Lower lobe of right lung (tissue), 2 donors: ENCODE measurements at regions not wholly inside any gene's neighbourhood (a gene's known extent, or its start where the extent isn't known, plus 50 kb on each side); places are given as distances from the start of the nearest gene placed in this dataset.

Source experiments
- ATAC-seq, 2 donors: fragments of 200-7000 bp; cut with Tn5 transposase; one replicate each; pipeline ENCODE4 v1.9.1; 2020 to 2022; ENCODE audit warnings: mild to moderate bottlenecking in 2 of 2, moderate library complexity in 2 of 2
- DNase-seq: peaks from one replicate; pipeline ENCODE4 v3.0.0-alpha.2; 2020
- H3K27ac ChIP-seq: fragments of 200-600 bp; one replicate; pipeline ENCODE4 v1.8.0; 2022
- H3K27me3 ChIP-seq: fragments of 200-600 bp; one replicate; pipeline ENCODE4 v1.8.0; 2022; ENCODE audit warnings: low read depth
- H3K36me3 ChIP-seq: fragments of 200-600 bp; one replicate; pipeline ENCODE4 v1.8.0; 2022; ENCODE audit warnings: mild to moderate bottlenecking
- H3K4me1 ChIP-seq: fragments of 200-600 bp; one replicate; pipeline ENCODE4 v1.8.0; 2022
- H3K4me3 ChIP-seq: fragments of 200-600 bp; one replicate; pipeline ENCODE4 v1.8.0; 2022; ENCODE audit warnings: mild to moderate bottlenecking
- H3K9me3 ChIP-seq: fragments of 200-600 bp; one replicate; pipeline ENCODE4 v1.8.0; 2022
- intact Hi-C: fragments of 100-400 bp; cut with DNase I; formaldehyde crosslinking; loops from one replicate; pipeline ENCODE4 v1.11.0; 2022
- TF ChIP-seq, protein P1 (sequence below): fragments of 200-600 bp; IDR thresholded peaks from one replicate; pipeline ENCODE4 v1.8.0; 2022; ENCODE audit warnings: antibody characterized with exemption, mild to moderate bottlenecking
- donor health status: DM: no; HTN: yes; CAD: no; lungs with severe emphysema.

DNA sequence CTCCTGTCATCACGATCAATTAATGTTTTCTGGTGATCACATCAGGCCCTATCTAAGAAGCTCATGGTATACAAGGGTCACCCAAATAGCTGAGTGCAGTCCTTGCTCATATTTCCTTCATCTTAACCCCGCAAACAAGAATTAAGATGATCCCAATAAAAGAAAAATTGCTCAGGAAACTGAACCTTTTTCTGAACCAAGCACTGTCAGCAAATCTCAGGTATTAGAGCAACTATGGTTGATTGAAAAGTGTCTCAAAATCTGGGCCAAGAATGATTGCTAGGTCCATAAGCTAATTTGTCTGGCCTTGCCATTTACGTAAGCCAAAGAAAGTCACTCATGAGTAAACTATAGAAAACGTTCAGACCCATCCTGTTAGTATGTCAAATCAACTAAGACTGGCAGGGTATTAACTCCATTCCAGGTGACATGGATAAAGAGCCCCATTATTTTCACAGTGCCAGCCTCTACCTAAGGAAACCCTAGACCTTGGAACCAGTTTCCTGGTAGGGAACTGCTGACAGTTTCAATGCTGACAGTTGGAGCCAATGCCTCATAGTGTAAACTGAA lies 209.3 kb downstream of the DEPDC1B start:
- DNase-seq (no peak), ATAC-seq (no peak)
- TF ChIP-seq, protein P1, sequence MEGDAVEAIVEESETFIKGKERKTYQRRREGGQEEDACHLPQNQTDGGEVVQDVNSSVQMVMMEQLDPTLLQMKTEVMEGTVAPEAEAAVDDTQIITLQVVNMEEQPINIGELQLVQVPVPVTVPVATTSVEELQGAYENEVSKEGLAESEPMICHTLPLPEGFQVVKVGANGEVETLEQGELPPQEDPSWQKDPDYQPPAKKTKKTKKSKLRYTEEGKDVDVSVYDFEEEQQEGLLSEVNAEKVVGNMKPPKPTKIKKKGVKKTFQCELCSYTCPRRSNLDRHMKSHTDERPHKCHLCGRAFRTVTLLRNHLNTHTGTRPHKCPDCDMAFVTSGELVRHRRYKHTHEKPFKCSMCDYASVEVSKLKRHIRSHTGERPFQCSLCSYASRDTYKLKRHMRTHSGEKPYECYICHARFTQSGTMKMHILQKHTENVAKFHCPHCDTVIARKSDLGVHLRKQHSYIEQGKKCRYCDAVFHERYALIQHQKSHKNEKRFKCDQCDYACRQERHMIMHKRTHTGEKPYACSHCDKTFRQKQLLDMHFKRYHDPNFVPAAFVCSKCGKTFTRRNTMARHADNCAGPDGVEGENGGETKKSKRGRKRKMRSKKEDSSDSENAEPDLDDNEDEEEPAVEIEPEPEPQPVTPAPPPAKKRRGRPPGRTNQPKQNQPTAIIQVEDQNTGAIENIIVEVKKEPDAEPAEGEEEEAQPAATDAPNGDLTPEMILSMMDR, result no peak
- Histone ChIP-seq H3K36me3 (no peaks in the 10 kb centered on the region), H3K4me3 (no peak overlapping the region), H3K27ac (no peak overlapping the region), H3K9me3 (no peaks in the 10 kb centered on the region), H3K4me1 (no peaks in the 10 kb centered on the region), H3K27me3 (no peaks in the 10 kb centered on the region)
- intact Hi-C loops, result no loop called here

DNA sequence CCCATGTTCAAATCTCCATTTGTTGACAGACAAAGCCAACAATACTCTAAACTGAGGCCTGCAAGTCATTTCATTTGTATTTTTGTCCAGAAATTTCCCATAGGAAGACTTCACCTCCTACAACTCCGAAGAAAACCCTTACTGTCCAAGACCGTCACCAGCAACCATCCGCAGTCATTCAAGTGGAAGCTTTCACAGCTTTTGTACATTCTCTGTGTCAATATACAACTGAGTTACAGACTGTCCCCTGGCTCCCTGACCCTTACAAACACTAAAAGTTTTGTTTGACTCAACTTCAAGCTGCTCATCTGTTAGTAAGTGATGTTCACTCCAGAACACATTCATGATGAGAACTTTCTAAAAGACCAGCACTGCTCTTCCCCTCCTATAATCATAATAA lies 210.1 kb downstream of the DEPDC1B start:
- TF ChIP-seq, protein P1, result no peak
- Histone ChIP-seq H3K27ac (no peak overlapping the region), H3K4me1 (no peaks in the 10 kb centered on the region), H3K9me3 (no peaks in the 10 kb centered on the region), H3K27me3 (no peaks in the 10 kb centered on the region), H3K36me3 (no peaks in the 10 kb centered on the region), H3K4me3 (no peak overlapping the region)
- ATAC-seq, result no peak
- no peak for DNase-seq
- intact Hi-C loops, result no loop called here

DNA sequence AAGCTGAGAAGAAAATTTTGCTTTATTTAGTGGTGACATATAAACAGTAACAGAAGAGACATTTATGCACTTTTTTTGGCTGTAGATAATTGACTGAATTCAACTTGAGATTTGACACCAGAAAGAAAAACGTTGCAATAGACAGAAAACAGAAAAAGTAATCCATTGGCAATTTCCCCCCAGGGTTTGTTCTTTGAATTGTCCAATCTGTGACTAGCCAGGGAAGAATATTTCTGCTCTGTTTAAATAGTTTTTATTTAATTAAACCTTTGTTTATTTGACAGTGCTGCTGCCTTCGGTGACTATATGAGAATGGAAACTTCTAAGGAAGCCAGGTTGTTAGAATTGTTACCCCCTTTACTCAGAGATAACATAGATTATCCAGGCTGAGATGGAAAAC lies 210.6 kb downstream of the DEPDC1B start:
- TF ChIP-seq, protein P1, result no peak
- no peak for DNase-seq

DNA sequence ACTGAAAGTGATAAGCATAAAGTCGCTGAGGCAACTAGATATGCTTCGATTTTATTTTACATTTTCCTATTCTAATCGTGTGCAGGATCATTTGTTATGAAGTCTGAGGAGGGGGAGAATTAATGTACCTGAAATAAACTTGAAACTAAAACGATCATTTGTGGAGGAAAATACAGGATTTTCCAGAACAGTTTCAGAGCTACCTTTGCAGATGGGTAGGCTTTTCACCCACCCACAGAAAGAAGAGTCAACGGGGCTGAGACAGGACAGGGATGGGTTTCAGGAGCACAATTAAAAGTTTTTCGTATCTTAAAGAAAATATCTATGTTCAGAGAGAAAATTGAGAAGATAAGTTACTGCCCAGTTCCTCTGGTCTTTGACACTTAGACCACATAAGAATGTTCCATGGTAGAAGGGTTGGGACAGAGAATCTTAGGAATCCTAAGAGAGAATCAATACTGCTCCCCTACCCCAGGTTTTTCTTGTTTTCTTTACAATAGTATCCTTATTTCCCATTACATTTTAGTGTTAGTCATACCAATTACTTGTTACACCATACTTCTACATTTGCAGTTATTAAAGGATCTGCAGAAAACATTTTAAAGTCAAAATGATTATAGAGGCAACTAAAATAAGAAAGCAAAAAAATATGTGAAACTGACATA lies 211.4 kb downstream of the DEPDC1B start:
- DNase-seq (no peak), ATAC-seq (no peak)
- H3K4me3 ChIP-seq, result no peak overlapping the region
- TF ChIP-seq, protein P1, result no peak
- no peaks in the 10 kb centered on the region for H3K4me1 ChIP-seq
- H3K27ac ChIP-seq, result no peak overlapping the region
- no peaks in the 10 kb centered on the region for H3K27me3 ChIP-seq
- no peaks in the 10 kb centered on the region for H3K9me3 ChIP-seq
- intact Hi-C loops, result no loop called here
- no peaks in the 10 kb centered on the region for H3K36me3 ChIP-seq

More for the DNA sequence above, 210.6 kb downstream of the DEPDC1B start:
- intact Hi-C loops, result no loop called here
- Histone ChIP-seq H3K9me3 (no peaks in the 10 kb centered on the region), H3K36me3 (no peaks in the 10 kb centered on the region), H3K27me3 (no peaks in the 10 kb centered on the region), H3K4me3 (no peak overlapping the region), H3K27ac (no peak overlapping the region), H3K4me1 (no peaks in the 10 kb centered on the region)
- ATAC-seq, result no peak

DNA sequence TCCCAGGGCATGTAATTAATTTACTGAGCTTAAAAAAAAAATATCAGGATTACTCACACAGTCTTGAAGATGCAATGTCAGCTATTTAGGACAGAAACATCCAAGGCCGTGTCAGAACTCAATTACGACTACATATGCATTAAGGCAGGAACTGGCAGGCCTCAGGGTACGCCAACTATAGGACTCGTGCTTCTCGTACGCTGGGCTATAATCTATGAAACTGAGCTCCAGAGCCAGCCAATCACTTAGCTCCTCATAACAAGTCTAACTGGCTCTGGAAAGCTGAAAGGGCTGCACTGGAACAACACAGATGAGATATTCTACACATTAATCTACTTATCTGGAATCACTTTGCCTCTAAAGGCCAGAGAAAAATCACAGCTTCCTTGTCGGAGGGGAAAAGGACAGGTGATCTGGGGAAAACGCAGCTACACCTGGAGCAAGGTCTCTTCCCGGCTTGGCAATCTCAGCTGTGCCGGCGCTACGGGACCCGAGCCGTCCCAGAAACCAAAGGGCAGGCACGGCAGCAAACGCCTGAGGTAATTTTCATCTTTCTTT lies 212.0 kb downstream of the DEPDC1B start:
- ATAC-seq (peak; percentile 31 to 38), DNase-seq (no peak)
- intact Hi-C loops, result no loop called here
- H3K4me1 ChIP-seq, result no peaks in the 10 kb centered on the region
- H3K9me3 ChIP-seq, result no peaks in the 10 kb centered on the region
- no peaks in the 10 kb centered on the region for H3K36me3 ChIP-seq
- H3K4me3 ChIP-seq, result peak overlapping the region; percentile 14
- no peak overlapping the region for H3K27ac ChIP-seq
- no peaks in the 10 kb centered on the region for H3K27me3 ChIP-seq
- TF ChIP-seq, protein P1, result no peak
